Fibroblast of skin of right quadriceps (primary cell): ENCODE measurements at regions not wholly inside any gene's neighbourhood (a gene's known extent, or its start where the extent isn't known, plus 50 kb on each side); places are given as distances from the start of the nearest gene placed in this dataset.

Experiments
- DNase-seq: peaks from one replicate; pipeline ENCODE4 v3.0.0-alpha.2; 2013

- no peak for DNase-seq
Observed at GRCh38 chr4:123770884-123771283, 374.3 kb downstream of the SPRY1 start.

GRCh38 chr4:123776267-123776666 is 379.7 kb downstream of the SPRY1 start:
- DNase-seq, result no peak

- no peak for DNase-seq
Observed at GRCh38 chr4:123777373-123777772, 380.8 kb downstream of the SPRY1 start.

- peak; percentile 62 for DNase-seq
Observed at GRCh38 chr4:123783151-123783790, 386.7 kb downstream of the SPRY1 start.

- DNase-seq, result peak; percentile 66
Observed at GRCh38 chr4:123783921-123784320, 387.3 kb downstream of the SPRY1 start.

GRCh38 chr4:123784626-123785025 is 388.0 kb downstream of the SPRY1 start:
- peak; percentile 32 for DNase-seq

- DNase-seq, result peak; percentile 83
Observed at GRCh38 chr4:123785538-123785937, 388.9 kb downstream of the SPRY1 start.

- no peak for DNase-seq
Observed at GRCh38 chr4:123786163-123786915, 389.7 kb downstream of the SPRY1 start.

- peak; percentile 31 for DNase-seq
Observed at GRCh38 chr4:123786920-123787319, 390.3 kb downstream of the SPRY1 start.

DNA sequence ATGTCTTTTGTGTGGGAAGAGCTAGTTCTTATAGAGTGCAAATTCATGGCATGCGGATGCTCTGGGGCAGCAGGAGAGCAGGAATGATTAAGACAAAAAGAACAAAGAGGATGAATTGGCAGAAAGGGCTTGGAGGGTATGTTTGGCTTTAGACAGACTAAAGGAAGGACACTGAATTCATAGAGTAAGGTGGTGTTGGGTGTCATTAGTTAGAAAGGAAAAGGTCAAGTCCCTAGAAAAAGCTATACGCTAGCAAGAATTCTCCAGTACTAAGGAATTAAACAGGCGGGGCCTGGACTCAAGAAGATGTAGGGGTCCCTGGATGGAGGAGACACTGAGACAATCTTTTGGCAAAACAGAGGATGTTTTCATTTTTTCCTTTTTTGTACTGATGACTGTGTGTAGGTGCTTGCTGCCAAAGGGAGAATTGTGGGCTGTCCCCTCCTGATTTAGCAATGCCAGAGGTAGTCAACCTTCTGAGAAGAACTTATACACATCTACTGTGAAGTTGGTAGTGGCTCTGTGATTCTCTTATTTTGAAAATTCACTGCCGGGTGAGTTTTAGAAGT is 391.0 kb downstream of the SPRY1 start:
- no peak for DNase-seq

GRCh38 chr4:123788577-123788976 is 392.0 kb downstream of the SPRY1 start:
- no peak for DNase-seq

DNA sequence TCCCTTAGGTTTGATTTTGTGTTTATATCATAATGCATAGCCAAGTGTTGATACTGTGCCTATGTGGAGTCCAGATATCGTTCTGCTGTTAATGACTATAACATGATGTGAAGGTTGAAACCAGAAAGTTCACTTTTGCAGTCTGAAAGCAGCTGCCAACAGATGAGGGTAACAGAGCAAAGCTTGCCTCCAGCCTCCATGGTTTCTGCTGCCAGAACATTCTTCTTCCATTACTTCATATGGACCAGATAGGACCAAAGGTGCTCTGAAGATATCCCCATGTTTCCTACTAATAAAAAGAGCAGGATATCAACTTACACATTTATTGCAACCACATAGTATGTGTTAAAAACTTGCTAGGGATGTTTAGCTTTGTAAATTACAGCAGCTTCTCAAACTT is 394.1 kb downstream of the SPRY1 start:
- no peak for DNase-seq

- no peak for DNase-seq
Observed at GRCh38 chr4:123802082-123802645, 405.6 kb downstream of the SPRY1 start.

- no peak for DNase-seq
Observed at GRCh38 chr4:123802933-123803332, 406.3 kb downstream of the SPRY1 start.

DNA sequence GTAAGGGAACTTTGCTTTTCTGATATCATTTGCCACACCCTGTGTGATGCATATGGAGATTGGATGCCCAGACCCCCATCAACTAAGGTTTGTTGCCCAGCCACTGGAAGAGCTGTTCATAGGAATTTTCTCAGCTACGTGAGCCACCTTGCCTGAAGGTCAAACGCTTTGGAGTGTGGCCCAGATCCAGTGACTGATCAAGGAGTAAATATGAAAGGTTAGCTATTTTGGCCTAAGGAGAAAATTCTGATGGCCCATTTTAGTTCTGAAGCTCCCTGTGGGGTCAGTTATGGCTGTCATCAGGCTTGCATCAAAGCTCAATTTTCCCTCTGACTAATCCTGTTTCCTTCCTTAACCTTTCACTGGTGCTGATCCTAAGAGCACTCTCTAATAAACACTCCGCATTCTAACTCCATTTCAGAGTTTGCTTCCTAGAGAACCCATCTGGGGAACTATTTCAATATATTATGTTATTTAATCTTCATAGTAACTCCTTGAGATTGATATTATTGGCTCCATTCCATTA is 407.7 kb downstream of the SPRY1 start:
- DNase-seq, result no peak

DNA sequence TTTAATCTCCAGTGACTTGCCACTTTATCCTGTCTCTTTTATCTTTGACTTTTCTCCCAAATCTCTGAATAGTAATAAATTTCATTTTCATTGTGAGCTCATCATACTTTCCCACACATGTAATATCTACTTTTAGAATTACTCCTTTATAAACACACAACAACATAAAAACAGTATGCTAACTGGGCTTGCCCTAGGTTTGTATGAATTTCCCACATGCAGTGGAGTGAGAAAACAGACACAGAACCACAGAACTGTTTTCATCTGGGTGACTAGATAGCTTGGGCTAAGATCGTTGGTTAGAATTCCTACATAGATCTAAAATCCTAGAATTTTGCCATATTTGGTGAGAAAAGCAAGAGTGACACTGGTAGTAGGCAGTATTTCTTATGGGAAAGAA is 409.5 kb downstream of the SPRY1 start:
- DNase-seq, result no peak

- no peak for DNase-seq
Observed at GRCh38 chr4:123807187-123807586, 410.6 kb downstream of the SPRY1 start.

- DNase-seq, result no peak
Observed at GRCh38 chr4:123807866-123808265, 411.3 kb downstream of the SPRY1 start.

- DNase-seq, result no peak
Observed at GRCh38 chr4:123809864-123810263, 413.3 kb downstream of the SPRY1 start.

DNA sequence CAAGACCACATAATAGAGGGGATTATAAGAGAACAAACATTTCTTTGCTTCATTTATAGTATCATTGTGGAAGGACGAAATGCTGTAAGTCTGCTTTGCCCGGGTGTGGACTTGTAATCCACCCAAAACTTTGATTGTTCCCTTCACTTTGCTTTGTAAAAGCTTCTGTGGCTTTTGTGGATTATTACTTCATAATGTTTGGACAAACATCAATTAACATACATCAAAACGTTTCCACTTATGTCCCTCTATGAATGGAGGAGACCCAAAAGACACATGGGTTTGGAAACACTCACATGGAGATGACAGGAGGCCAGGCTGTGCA is 415.4 kb downstream of the SPRY1 start:
- no peak for DNase-seq

- no peak for DNase-seq
Observed at GRCh38 chr4:123813901-123814300, 417.3 kb downstream of the SPRY1 start.

- peak; percentile 41 for DNase-seq
Observed at GRCh38 chr4:123816462-123816861, 419.9 kb downstream of the SPRY1 start.

DNA sequence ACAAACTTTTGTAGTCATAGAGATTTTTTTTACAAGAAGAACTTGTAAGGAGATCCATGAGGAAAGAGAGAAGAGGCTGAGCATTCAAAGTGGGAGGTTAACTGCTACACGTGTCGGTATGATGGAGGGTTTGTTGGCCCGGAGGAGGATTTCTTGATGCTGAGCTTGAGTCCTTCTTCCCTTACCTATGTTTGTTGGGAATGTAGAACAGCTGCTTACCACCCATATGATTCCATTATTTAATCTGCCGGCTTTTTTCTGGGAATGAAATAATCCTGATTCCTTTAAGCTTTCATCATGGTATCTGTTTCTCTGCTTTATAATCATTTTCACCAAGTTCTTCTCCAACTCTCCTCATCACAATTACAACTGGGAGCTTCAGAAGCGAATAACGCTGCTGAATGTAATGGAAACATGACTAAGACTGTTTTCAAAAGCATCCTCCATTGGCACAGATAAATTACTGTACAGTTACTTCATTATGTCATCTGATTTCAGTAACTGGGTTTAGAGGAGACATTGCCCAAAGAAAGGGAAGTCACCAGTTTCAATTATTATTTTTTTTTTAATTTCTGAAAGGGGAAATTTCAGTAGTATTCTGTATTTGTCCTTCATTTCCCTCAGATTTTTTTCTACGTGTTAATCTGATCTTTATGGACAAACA is 420.6 kb downstream of the SPRY1 start:
- no peak for DNase-seq
